HG03342 (cell line): ENCODE measurements at regions not wholly inside any gene's neighbourhood (a gene's known extent, or its start where the extent isn't known, plus 50 kb on each side); places are given as distances from the start of the nearest gene placed in this dataset.
A peak's percentile ranks its signal among the peaks of the same experiment; 100 is the strongest.

Experiments
- ATAC-seq: cut with Tn5 transposase; IDR thresholded peaks from one replicate; pipeline ENCODE4 v1.9.1; 2021; ENCODE audit warnings: mild to moderate bottlenecking, moderate library complexity; ENCODE audit not compliant: unreplicated experiment

GRCh38 chr14:71588576-71589215 lies 343.5 kb upstream of the RGS6 start:
- no peak for ATAC-seq

GRCh38 chr14:71589609-71590008 lies 342.6 kb upstream of the RGS6 start:
- ATAC-seq: no peak

GRCh38 chr14:71590131-71590530 lies 342.1 kb upstream of the RGS6 start:
- ATAC-seq: no peak

GRCh38 chr14:71591231-71591630 lies 341.0 kb upstream of the RGS6 start:
- ATAC-seq: no peak

- ATAC-seq: no peak
Observed at GRCh38 chr14:71591929-71592328, 340.3 kb upstream of the RGS6 start.

GRCh38 chr14:71592361-71592760 lies 339.9 kb upstream of the RGS6 start:
- no peak for ATAC-seq

GRCh38 chr14:71593966-71594365 lies 338.3 kb upstream of the RGS6 start:
- ATAC-seq: no peak

GRCh38 chr14:71594821-71595220 lies 337.4 kb upstream of the RGS6 start:
- no peak for ATAC-seq

GRCh38 chr14:71595441-71595840 lies 336.8 kb upstream of the RGS6 start:
- no peak for ATAC-seq

GRCh38 chr14:71597287-71597920 lies 334.8 kb upstream of the RGS6 start:
- ATAC-seq: peak; percentile 27

GRCh38 chr14:71597955-71598660 lies 334.1 kb upstream of the RGS6 start:
- peak; percentile 90 for ATAC-seq

GRCh38 chr14:71600309-71600708 lies 331.9 kb upstream of the RGS6 start:
- no peak for ATAC-seq

- no peak for ATAC-seq
Observed at GRCh38 chr14:71602524-71602923, 329.7 kb upstream of the RGS6 start.

GRCh38 chr14:71604231-71604630 lies 328.0 kb upstream of the RGS6 start:
- no peak for ATAC-seq

- ATAC-seq: no peak
Observed at GRCh38 chr14:71606064-71606463, 326.2 kb upstream of the RGS6 start.

GRCh38 chr14:71606575-71606974 lies 325.7 kb upstream of the RGS6 start:
- ATAC-seq: no peak

GRCh38 chr14:71607056-71607455 lies 325.2 kb upstream of the RGS6 start:
- no peak for ATAC-seq

GRCh38 chr14:71610149-71610548 lies 322.1 kb upstream of the RGS6 start:
- ATAC-seq: no peak

GRCh38 chr14:71610797-71611196 lies 321.4 kb upstream of the RGS6 start:
- ATAC-seq: no peak

- no peak for ATAC-seq
Observed at GRCh38 chr14:71613168-71613567, 319.1 kb upstream of the RGS6 start.

GRCh38 chr14:71616013-71616412 lies 316.2 kb upstream of the RGS6 start:
- ATAC-seq: no peak

- no peak for ATAC-seq
Observed at GRCh38 chr14:71618047-71618446, 314.2 kb upstream of the RGS6 start.
